AG10803 (cell line): ENCODE measurements at regions not wholly inside any gene's neighbourhood (a gene's known extent, or its start where the extent isn't known, plus 50 kb on each side); places are given as distances from the start of the nearest gene placed in this dataset.

Source experiments
- DNase-seq: peaks from one replicate; pipeline ENCODE4 v3.0.0; 2010; ENCODE audit warnings: low read depth
- H3K4me3 ChIP-seq: 2 replicates; pipeline ENCODE4 v1.5.1; 2011; ENCODE audit warnings: mild to moderate bottlenecking, low read length, control low read depth
- CTCF ChIP-seq: conservative IDR thresholded peaks from 2 replicates; pipeline ENCODE4 v1.5.1; 2011; ENCODE audit warnings: mild to moderate bottlenecking, low read length, control low read depth, inconsistent platforms

GRCh38 chr5:143495821-143496275 is 92.4 kb upstream of the NR3C1 start:
- DNase-seq, result peak; percentile 81
- H3K4me3 ChIP-seq, result no peak overlapping the region
- TF ChIP-seq CTCF, result no peak

GRCh38 chr5:143495110-143495509 is 91.6 kb upstream of the NR3C1 start:
- H3K4me3 ChIP-seq, result no peak overlapping the region
- no peak for TF ChIP-seq CTCF
- peak; percentile 60 for DNase-seq

- no peak for TF ChIP-seq CTCF
- no peak for DNase-seq
- H3K4me3 ChIP-seq, result no peak overlapping the region
Observed at GRCh38 chr5:143494595-143494994, 91.1 kb upstream of the NR3C1 start.

- TF ChIP-seq CTCF, result no peak
- DNase-seq, result peak; percentile 82
- no peak overlapping the region for H3K4me3 ChIP-seq
Observed at GRCh38 chr5:143494162-143494561, 90.7 kb upstream of the NR3C1 start.

GRCh38 chr5:143492783-143493182 is 89.3 kb upstream of the NR3C1 start:
- DNase-seq, result no peak
- H3K4me3 ChIP-seq, result no peak overlapping the region
- TF ChIP-seq CTCF, result no peak

- TF ChIP-seq CTCF, result no peak
- no peak overlapping the region for H3K4me3 ChIP-seq
- peak; percentile 39 for DNase-seq
Observed at GRCh38 chr5:143491646-143492045, 88.2 kb upstream of the NR3C1 start.

GRCh38 chr5:143488381-143488780 is 84.9 kb upstream of the NR3C1 start:
- no peak for DNase-seq
- no peak for TF ChIP-seq CTCF
- no peak overlapping the region for H3K4me3 ChIP-seq
